ENCODE measurements at regions not wholly inside any gene's neighbourhood (a gene's known extent, or its start where the extent isn't known, plus 50 kb on each side); places are given as distances from the start of the nearest gene placed in this dataset.

DNA sequence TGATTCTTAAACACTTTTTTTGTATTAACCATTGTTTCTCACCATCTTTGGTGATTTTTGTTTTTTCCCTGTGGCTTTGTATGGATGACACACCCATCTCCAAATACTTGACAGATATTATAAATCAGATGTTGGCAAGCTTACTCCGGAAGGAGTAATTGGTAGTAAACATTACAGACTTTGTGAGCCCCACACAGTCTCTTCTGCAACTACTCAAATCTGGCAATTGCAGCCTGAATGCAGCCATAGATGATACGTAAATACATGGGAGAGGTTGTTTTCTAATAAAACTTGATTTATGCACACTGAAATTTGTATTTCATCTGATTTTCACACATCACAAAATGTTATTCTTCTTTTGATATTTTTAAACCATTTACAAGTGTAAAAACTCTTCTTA lies 331.5 kb downstream of the ARPP21 start:
- H3K4me2 ChIP-seq, result no peak overlapping the region
- H3K27me3 ChIP-seq (ENCODE audit: insufficient read depth, low read depth), result no peaks in the 10 kb centered on the region
- H3K27ac ChIP-seq, result no peak overlapping the region
- no peaks in the 10 kb centered on the region for H4K20me1 ChIP-seq (ENCODE audit: insufficient read depth)
- H3K4me3 ChIP-seq (IDR thresholded peaks at IDR 0.05; ENCODE audit: insufficient read depth, low read depth, low read length), result no peak overlapping the region
- no peaks in the 10 kb centered on the region for H3K79me2 ChIP-seq (ENCODE audit: insufficient read depth, low read depth)
- no peaks in the 10 kb centered on the region for H3K4me1 ChIP-seq (ENCODE audit: low read depth, poor library complexity, severe bottlenecking)
- TF ChIP-seq, protein P1, sequence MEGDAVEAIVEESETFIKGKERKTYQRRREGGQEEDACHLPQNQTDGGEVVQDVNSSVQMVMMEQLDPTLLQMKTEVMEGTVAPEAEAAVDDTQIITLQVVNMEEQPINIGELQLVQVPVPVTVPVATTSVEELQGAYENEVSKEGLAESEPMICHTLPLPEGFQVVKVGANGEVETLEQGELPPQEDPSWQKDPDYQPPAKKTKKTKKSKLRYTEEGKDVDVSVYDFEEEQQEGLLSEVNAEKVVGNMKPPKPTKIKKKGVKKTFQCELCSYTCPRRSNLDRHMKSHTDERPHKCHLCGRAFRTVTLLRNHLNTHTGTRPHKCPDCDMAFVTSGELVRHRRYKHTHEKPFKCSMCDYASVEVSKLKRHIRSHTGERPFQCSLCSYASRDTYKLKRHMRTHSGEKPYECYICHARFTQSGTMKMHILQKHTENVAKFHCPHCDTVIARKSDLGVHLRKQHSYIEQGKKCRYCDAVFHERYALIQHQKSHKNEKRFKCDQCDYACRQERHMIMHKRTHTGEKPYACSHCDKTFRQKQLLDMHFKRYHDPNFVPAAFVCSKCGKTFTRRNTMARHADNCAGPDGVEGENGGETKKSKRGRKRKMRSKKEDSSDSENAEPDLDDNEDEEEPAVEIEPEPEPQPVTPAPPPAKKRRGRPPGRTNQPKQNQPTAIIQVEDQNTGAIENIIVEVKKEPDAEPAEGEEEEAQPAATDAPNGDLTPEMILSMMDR (conservative IDR thresholded peaks at IDR 0.05; ENCODE audit: low read depth, low read length), result no peak
- H3K9ac ChIP-seq, result no peak overlapping the region
- no peak overlapping the region for H2AFZ ChIP-seq (ENCODE audit: low read depth)
- H3K36me3 ChIP-seq (ENCODE audit: insufficient read depth), result no peaks in the 10 kb centered on the region

DNA sequence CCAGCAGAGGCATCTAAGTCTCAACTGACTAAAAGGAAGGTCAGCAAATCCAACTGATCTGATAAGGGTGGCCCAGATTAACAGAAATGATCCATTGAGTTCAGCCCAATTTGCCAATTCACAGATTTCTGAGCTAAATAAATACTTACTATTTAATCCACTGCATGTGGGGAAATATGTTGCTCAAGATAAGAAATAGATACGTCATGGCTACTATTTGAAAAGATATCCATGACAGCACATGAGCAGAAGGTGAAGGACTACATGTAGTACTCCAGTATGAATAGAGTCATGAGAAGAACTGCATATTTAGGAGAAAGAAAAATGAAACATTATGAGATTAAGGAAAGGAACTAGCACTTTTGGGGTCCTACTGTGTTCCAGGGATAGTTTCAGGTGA lies 332.4 kb downstream of the ARPP21 start:
- Histone ChIP-seq H3K4me2 (no peak overlapping the region), H3K79me2 (ENCODE audit: insufficient read depth, low read depth) (no peaks in the 10 kb centered on the region), H3K27ac (no peak overlapping the region), H2AFZ (ENCODE audit: low read depth) (no peak overlapping the region), H3K4me1 (ENCODE audit: low read depth, poor library complexity, severe bottlenecking) (no peaks in the 10 kb centered on the region), H3K27me3 (ENCODE audit: insufficient read depth, low read depth) (no peaks in the 10 kb centered on the region), H3K4me3 (IDR thresholded peaks at IDR 0.05; ENCODE audit: insufficient read depth, low read depth, low read length) (no peak overlapping the region), H3K36me3 (ENCODE audit: insufficient read depth) (no peaks in the 10 kb centered on the region), H3K9ac (no peak overlapping the region), H4K20me1 (ENCODE audit: insufficient read depth) (no peaks in the 10 kb centered on the region)
- TF ChIP-seq, protein P1 (conservative IDR thresholded peaks at IDR 0.05; ENCODE audit: low read depth, low read length), result no peak

DNA sequence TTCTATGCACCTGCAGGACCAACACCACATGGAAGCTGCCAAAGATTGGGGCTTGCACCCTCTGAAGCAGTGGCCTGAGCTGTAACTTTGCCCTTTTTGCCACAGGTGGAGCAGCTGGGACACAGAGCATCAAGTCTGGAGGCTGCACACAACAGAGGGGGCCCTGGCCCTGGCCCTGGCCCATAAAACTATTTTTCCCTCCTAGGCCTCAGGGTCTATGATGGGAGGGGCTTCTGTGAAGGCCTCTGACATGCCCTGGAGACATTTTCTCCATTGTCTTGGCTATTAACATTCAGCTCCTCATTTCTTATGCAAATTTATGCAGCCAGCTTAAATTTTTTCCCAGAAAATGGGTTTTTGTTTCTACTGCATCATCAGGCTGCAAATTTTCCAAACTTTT lies 335.5 kb downstream of the ARPP21 start:
- H3K79me2 ChIP-seq (ENCODE audit: insufficient read depth, low read depth), result no peaks in the 10 kb centered on the region
- H3K36me3 ChIP-seq (ENCODE audit: insufficient read depth), result no peaks in the 10 kb centered on the region
- no peak overlapping the region for H3K4me3 ChIP-seq (IDR thresholded peaks at IDR 0.05; ENCODE audit: insufficient read depth, low read depth, low read length)
- H3K9ac ChIP-seq, result no peak overlapping the region
- H2AFZ ChIP-seq (ENCODE audit: low read depth), result no peak overlapping the region
- no peaks in the 10 kb centered on the region for H4K20me1 ChIP-seq (ENCODE audit: insufficient read depth)
- H3K27ac ChIP-seq, result no peak overlapping the region
- no peaks in the 10 kb centered on the region for H3K27me3 ChIP-seq (ENCODE audit: insufficient read depth, low read depth)
- no peaks in the 10 kb centered on the region for H3K4me1 ChIP-seq (ENCODE audit: low read depth, poor library complexity, severe bottlenecking)
- no peak overlapping the region for H3K4me2 ChIP-seq
- TF ChIP-seq, protein P1 (conservative IDR thresholded peaks at IDR 0.05; ENCODE audit: low read depth, low read length), result no peak

DNA sequence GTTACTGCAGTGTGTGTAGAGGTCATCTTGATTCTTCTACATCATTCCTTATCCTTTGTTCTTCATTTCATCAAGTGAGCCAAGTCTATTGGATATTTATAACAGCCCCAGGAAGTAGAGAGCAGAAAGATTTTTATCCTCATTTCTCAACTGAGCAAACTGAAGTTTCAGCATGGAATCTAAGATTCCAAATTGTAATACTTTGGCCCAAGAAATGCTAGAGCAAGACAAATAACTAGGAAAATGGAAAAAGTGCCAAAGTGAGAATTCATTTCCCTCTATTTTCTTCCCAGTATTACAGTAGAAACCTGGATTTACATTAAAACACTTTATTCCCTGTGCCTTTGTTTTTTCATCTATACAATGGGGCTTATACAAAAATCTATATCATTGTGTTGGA lies 346.8 kb downstream of the ARPP21 start:
- Histone ChIP-seq H3K36me3 (ENCODE audit: insufficient read depth) (no peaks in the 10 kb centered on the region), H3K27ac (no peak overlapping the region), H3K4me1 (ENCODE audit: low read depth, poor library complexity, severe bottlenecking) (no peaks in the 10 kb centered on the region), H3K79me2 (ENCODE audit: insufficient read depth, low read depth) (no peaks in the 10 kb centered on the region), H3K27me3 (ENCODE audit: insufficient read depth, low read depth) (no peaks in the 10 kb centered on the region), H4K20me1 (ENCODE audit: insufficient read depth) (no peaks in the 10 kb centered on the region), H2AFZ (ENCODE audit: low read depth) (no peak overlapping the region), H3K9ac (no peak overlapping the region), H3K4me3 (IDR thresholded peaks at IDR 0.05; ENCODE audit: insufficient read depth, low read depth, low read length) (no peak overlapping the region), H3K4me2 (no peak overlapping the region)
- TF ChIP-seq, protein P1 (conservative IDR thresholded peaks at IDR 0.05; ENCODE audit: low read depth, low read length), result no peak

DNA sequence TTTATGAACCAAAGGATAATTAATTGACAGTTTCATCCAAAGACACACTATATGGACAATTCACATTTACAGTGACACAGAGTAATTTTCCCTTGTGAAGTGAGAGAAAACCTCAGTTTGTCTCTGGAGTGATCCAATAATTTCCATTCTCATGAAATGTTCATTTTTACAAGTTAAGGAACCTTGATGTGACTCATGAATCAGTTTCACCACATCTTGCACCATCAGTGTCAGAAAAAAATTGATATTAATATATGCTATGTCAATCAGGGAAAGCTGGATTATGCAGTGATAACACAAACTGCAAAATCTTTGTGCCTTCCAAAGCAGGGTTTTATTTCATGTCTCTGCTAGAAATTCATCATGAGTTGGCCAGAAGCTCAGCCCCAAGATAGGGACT lies 348.1 kb downstream of the ARPP21 start:
- H3K27ac ChIP-seq, result no peak overlapping the region
- H2AFZ ChIP-seq (ENCODE audit: low read depth), result no peak overlapping the region
- H3K9ac ChIP-seq, result no peak overlapping the region
- TF ChIP-seq, protein P1 (conservative IDR thresholded peaks at IDR 0.05; ENCODE audit: low read depth, low read length), result no peak
- no peaks in the 10 kb centered on the region for H3K27me3 ChIP-seq (ENCODE audit: insufficient read depth, low read depth)
- H3K4me2 ChIP-seq, result no peak overlapping the region
- H3K4me1 ChIP-seq (ENCODE audit: low read depth, poor library complexity, severe bottlenecking), result no peaks in the 10 kb centered on the region
- no peaks in the 10 kb centered on the region for H3K79me2 ChIP-seq (ENCODE audit: insufficient read depth, low read depth)
- no peaks in the 10 kb centered on the region for H4K20me1 ChIP-seq (ENCODE audit: insufficient read depth)
- H3K36me3 ChIP-seq (ENCODE audit: insufficient read depth), result no peaks in the 10 kb centered on the region
- no peak overlapping the region for H3K4me3 ChIP-seq (IDR thresholded peaks at IDR 0.05; ENCODE audit: insufficient read depth, low read depth, low read length)
